KMS-11 (cell line): ENCODE measurements at regions not wholly inside any gene's neighbourhood (a gene's known extent, or its start where the extent isn't known, plus 50 kb on each side); places are given as distances from the start of the nearest gene placed in this dataset.

Experiments used
- H2AFZ ChIP-seq: fragments of 200-600 bp; sonication (generic); 2 replicates; pipeline ENCODE4 v1.6.1; 2016; ENCODE audit warnings: antibody characterized with exemption, mixed run types, low read depth
- H3K27ac ChIP-seq: fragments of 200-600 bp; sonication (generic); 2 replicates; pipeline ENCODE4 v1.6.1; 2016; ENCODE audit warnings: mild to moderate bottlenecking, mixed run types
- H3K27me3 ChIP-seq: fragments of 200-600 bp; sonication (generic); 2 replicates; pipeline ENCODE4 v1.6.1; 2017; ENCODE audit warnings: mild to moderate bottlenecking, low read depth, mixed run types, moderate library complexity; ENCODE audit not compliant: insufficient read depth
- H3K36me3 ChIP-seq: fragments of 200-600 bp; sonication (generic); 2 replicates; pipeline ENCODE4 v1.6.1; 2017; ENCODE audit warnings: mild to moderate bottlenecking, mixed run types; ENCODE audit not compliant: insufficient read depth
- H3K4me1 ChIP-seq: fragments of 200-600 bp; sonication (generic); 2 replicates; pipeline ENCODE4 v1.6.1; 2016; ENCODE audit warnings: mild to moderate bottlenecking, low read depth, mixed run types; ENCODE audit not compliant: poor library complexity, severe bottlenecking
- H3K4me2 ChIP-seq: fragments of 200-600 bp; sonication (generic); 2 replicates; pipeline ENCODE4 v1.7.0; 2016; ENCODE audit warnings: mild to moderate bottlenecking, mixed run types
- H3K4me3 ChIP-seq: fragments of 200-600 bp; sonication (generic); IDR thresholded peaks from 2 replicates; pipeline ENCODE4 v1.6.1; 2017; ENCODE audit warnings: low read depth, low read length, mixed read lengths; ENCODE audit not compliant: insufficient read depth
- H3K79me2 ChIP-seq: fragments of 200-600 bp; sonication (generic); 2 replicates; pipeline ENCODE4 v1.6.1; 2016; ENCODE audit warnings: low read depth, mixed run types; ENCODE audit not compliant: insufficient read depth
- H3K9ac ChIP-seq: fragments of 200-600 bp; sonication (generic); 2 replicates; pipeline ENCODE4 v1.6.1; 2016; ENCODE audit warnings: mild to moderate bottlenecking, mixed run types
- H4K20me1 ChIP-seq: fragments of 200-600 bp; sonication (generic); 2 replicates; pipeline ENCODE4 v1.6.1; 2016; ENCODE audit warnings: mild to moderate bottlenecking, mixed run types; ENCODE audit not compliant: insufficient read depth
- TF ChIP-seq, protein P1 (sequence below): fragments of 200-600 bp; sonication (generic); conservative IDR thresholded peaks from 2 replicates; pipeline ENCODE4 v1.6.1; 2017; ENCODE audit warnings: low read depth, mild to moderate bottlenecking, antibody characterized with exemption, low read length, moderate library complexity, mixed read lengths

DNA sequence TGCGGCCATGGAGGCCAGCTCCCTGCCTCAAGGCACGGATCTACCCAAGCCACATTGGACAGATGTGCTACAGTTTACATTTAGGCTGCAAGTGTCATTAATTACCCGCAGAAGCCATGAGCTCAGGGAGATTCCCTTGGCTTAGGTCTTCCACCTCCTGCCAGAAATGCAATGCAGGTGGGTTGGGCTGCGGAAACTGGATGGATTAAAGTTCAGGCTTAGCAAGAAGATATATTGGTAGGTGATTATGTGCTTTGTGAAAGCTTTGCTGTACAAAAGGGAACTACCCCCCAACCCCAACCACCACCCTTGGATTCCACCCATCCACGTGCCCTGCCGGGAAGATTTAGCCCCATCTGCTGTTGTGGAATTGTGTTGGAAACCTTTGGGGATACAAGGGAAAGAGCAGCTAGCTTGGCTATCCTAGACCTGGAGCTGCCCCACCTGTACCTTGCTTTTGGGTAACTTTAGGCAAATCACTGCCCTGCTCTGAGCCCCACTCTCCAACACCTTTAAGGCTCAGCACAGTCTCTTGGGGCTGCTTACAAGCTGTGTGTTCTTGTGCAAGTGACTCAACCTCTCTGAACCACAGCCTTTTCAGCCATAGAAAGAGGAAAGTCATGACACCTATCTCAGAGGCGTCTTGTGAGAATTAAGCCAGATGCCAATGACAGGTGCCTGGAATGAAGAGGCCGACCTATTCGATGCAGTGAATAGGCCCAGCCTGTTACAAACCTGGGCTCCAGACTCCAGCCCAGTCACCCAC, 141.6 kb upstream of the GLI2 start:
- H3K27me3 ChIP-seq, result no peaks in the 10 kb centered on the region
- H3K4me3 ChIP-seq, result no peak overlapping the region
- no peaks in the 10 kb centered on the region for H3K36me3 ChIP-seq
- H3K79me2 ChIP-seq, result no peaks in the 10 kb centered on the region
- no peaks in the 10 kb centered on the region for H4K20me1 ChIP-seq
- no peak overlapping the region for H2AFZ ChIP-seq
- TF ChIP-seq, protein P1, sequence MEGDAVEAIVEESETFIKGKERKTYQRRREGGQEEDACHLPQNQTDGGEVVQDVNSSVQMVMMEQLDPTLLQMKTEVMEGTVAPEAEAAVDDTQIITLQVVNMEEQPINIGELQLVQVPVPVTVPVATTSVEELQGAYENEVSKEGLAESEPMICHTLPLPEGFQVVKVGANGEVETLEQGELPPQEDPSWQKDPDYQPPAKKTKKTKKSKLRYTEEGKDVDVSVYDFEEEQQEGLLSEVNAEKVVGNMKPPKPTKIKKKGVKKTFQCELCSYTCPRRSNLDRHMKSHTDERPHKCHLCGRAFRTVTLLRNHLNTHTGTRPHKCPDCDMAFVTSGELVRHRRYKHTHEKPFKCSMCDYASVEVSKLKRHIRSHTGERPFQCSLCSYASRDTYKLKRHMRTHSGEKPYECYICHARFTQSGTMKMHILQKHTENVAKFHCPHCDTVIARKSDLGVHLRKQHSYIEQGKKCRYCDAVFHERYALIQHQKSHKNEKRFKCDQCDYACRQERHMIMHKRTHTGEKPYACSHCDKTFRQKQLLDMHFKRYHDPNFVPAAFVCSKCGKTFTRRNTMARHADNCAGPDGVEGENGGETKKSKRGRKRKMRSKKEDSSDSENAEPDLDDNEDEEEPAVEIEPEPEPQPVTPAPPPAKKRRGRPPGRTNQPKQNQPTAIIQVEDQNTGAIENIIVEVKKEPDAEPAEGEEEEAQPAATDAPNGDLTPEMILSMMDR, result no peak
- no peaks in the 10 kb centered on the region for H3K4me1 ChIP-seq
- no peak overlapping the region for H3K9ac ChIP-seq
- H3K27ac ChIP-seq, result no peak overlapping the region
- H3K4me2 ChIP-seq, result no peak overlapping the region

DNA sequence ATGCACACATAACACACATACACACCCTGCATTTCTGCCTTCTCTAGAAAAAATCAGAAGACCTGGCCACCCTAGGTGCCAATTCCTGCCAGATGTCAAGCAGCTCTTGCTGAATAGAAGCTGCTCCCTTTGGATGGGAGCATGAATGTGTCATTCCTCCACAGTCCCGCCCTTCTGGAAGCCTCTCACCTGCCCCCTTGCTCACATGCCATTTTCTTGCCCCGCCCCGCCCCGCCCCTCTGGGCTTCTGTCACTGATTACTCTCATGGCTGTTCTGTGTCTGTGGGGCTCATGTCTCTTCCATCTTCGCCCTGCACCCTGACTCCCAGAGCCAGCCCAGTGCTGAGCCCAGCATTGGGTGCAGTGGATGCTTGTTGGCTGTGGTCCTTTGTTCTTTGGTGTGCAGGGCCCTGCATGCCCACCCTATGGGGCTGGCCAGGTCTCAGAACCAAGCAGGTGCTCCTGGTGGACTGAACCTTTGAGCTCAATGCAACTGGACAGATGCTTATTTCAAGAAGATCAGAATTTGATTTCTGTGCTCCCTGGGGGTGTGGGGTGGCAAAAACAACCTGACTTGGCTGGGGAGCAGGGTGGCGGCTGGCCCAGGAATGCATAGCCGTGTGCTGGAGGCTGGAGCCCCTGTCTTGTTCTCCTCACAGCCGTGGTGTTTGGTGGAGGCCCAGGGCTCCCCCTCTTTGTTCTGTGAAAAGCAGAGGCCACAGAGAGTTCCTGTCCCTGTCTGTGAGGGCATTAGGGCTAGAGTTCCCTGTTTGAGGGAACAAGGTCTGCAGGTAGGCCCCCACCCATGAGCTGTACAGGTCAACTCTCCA, 140.6 kb upstream of the GLI2 start:
- Histone ChIP-seq H3K4me2 (no peak overlapping the region), H3K4me1 (no peaks in the 10 kb centered on the region), H3K27me3 (no peaks in the 10 kb centered on the region), H4K20me1 (no peaks in the 10 kb centered on the region), H3K4me3 (no peak overlapping the region), H2AFZ (no peak overlapping the region), H3K36me3 (no peaks in the 10 kb centered on the region), H3K27ac (no peak overlapping the region), H3K9ac (no peak overlapping the region), H3K79me2 (no peaks in the 10 kb centered on the region)
- TF ChIP-seq, protein P1, result no peak

DNA sequence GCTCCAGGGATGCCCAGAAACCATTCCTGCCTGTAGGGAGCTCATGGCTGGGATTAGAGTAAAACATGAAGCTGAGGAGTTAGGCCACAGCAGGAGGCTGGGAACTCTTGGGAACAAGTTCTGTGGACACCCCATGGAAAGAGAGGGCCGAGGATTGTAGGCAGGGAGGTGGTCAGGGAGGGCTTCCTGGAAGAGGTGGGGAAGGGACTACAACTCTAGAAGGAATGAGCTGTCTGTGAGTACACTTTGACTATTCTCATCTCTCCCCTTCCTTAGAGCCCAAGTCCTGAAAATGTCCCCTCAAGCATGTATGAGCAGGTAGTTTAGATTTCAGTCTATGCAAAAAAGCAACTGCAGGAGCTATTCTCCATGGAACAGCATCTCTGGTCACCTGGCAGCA, 139.9 kb upstream of the GLI2 start:
- TF ChIP-seq, protein P1, result no peak
- no peaks in the 10 kb centered on the region for H3K4me1 ChIP-seq
- no peaks in the 10 kb centered on the region for H3K27me3 ChIP-seq
- H2AFZ ChIP-seq, result no peak overlapping the region
- H3K4me2 ChIP-seq, result no peak overlapping the region
- no peak overlapping the region for H3K27ac ChIP-seq
- H3K4me3 ChIP-seq, result no peak overlapping the region
- no peaks in the 10 kb centered on the region for H3K79me2 ChIP-seq
- no peak overlapping the region for H3K9ac ChIP-seq
- no peaks in the 10 kb centered on the region for H3K36me3 ChIP-seq
- H4K20me1 ChIP-seq, result no peaks in the 10 kb centered on the region

DNA sequence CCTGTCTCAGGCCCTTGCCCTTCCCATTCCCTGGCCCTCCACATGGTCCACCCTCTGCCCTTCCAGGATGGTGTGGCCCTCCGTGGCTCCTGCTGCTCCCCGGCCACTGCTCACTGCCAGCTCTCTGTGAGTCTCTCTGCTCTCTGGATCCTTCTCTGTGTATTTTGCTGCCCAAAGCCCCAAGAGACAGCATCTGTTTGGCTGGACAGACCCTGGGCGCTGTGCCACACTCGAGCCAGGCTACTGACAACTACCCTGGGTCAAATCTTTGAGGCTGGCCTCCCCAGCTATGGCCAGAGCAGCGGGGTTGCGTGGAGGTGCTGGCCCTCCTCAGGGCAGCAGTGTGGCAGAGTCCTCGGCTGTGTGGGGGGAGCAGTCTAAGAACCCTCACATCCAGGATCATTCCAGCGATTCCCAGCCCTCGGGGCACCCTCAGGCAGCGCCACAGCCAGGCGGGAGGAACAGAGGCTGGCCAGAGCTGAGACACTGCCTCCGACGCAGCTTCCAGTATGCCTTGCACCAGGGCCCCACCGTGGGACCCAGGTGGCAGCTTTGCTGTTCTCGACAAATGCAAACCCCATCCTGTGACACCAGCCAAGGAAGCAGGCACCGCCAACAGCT, 139.4 kb upstream of the GLI2 start:
- Histone ChIP-seq H3K36me3 (no peaks in the 10 kb centered on the region), H2AFZ (no peak overlapping the region), H4K20me1 (no peaks in the 10 kb centered on the region), H3K27me3 (no peaks in the 10 kb centered on the region), H3K4me1 (no peaks in the 10 kb centered on the region), H3K4me2 (no peak overlapping the region), H3K4me3 (no peak overlapping the region), H3K9ac (no peak overlapping the region), H3K79me2 (no peaks in the 10 kb centered on the region), H3K27ac (no peak overlapping the region)
- TF ChIP-seq, protein P1, result no peak
